Endothelial cell of umbilical vein (primary cell): ENCODE measurements at regions not wholly inside any gene's neighbourhood (a gene's known extent, or its start where the extent isn't known, plus 50 kb on each side); places are given as distances from the start of the nearest gene placed in this dataset.

ENCODE experiments used
- BruUV-seq: library from RNA; stranded (reverse); fragments of 400-500 nt; replicated peaks from 2 replicates; lab custom pipeline; 2021; lab: Mats Ljungman, UMichigan
- CTCF ChIA-PET: fragments of 300-600, 350-600 bp; sonication (Branson Sonifier 250); formaldehyde crosslinking; loops from one replicate; lab custom pipeline; 2021; ENCODE audit warnings: antibody characterized with exemption, inconsistent platforms; lab: Charles Lee
- POLR2A ChIA-PET: fragments of 300-600, 350-600 bp; sonication (Branson Sonifier 250); formaldehyde crosslinking; loops from one replicate; lab custom pipeline; 2021; ENCODE audit warnings: antibody characterized with exemption, inconsistent platforms; lab: Charles Lee
- DNase-seq: peaks from one replicate; pipeline ENCODE4 v3.0.0-alpha.2; 2011; ENCODE audit warnings: low read depth, low spot score
- FAIRE-seq: peaks from 2 replicates; lab custom pipeline; 2011; peaks lifted over from hg19 to GRCh38; lab: Jason Lieb, UNC
- H2AFZ ChIP-seq: 2 replicates; pipeline ENCODE4 v1.6.0; 2012; ENCODE audit warnings: low read depth, low read length, control low read depth, inconsistent platforms
- H3K27ac ChIP-seq: 2 replicates; pipeline ENCODE4 v1.5.1; 2011; ENCODE audit warnings: low read depth, mild to moderate bottlenecking, control low read depth, low read length, moderate library complexity; ENCODE audit not compliant: insufficient read depth
- H3K27me3 ChIP-seq, 2 experiments: 2 replicates each; pipeline versions ENCODE4 v1.6.0 to v1.6.1; 2011; ENCODE audit warnings: low read length in 2 of 2, mixed read lengths in 1 of 2; ENCODE audit not compliant: control insufficient read depth in 2 of 2, insufficient read depth in 2 of 2
- H3K36me3 ChIP-seq, 2 experiments: 2 replicates in 1 of 2; 3 replicates in 1 of 2; pipeline ENCODE4 v1.5.1; 2011; ENCODE audit warnings: low read length in 2 of 2, mild to moderate bottlenecking in 1 of 2, moderate library complexity in 1 of 2; ENCODE audit not compliant: control insufficient read depth in 2 of 2, insufficient read depth in 2 of 2; ENCODE audit errors: extremely low read depth in 1 of 2
- H3K4me1 ChIP-seq: 3 replicates; pipeline ENCODE4 v1.5.1; 2011; ENCODE audit warnings: mild to moderate bottlenecking, low read length; ENCODE audit not compliant: control insufficient read depth, insufficient read depth; ENCODE audit errors: extremely low read depth
- H3K4me2 ChIP-seq: 2 replicates; pipeline ENCODE4 v1.6.1; 2011; ENCODE audit warnings: low read length, control low read depth, mixed read lengths; ENCODE audit not compliant: insufficient read depth
- H3K4me3 ChIP-seq, 3 experiments: fragments of 200-600 bp in 1 of 3; sonication (generic), shearing (Covaris generic) in 1 of 3; replicated peaks in 1 of 3; 2 replicates each; pipeline ENCODE4 v1.5.1; 2011 to 2016; ENCODE audit warnings: control low read depth in 3 of 3, low read length in 3 of 3, mild to moderate bottlenecking in 2 of 3, inconsistent platforms in 1 of 3, low read depth in 1 of 3, moderate library complexity in 1 of 3; ENCODE audit not compliant: insufficient read depth in 1 of 3
- H3K79me2 ChIP-seq: 2 replicates; pipeline ENCODE4 v1.6.0; 2012; ENCODE audit warnings: low read length, inconsistent platforms; ENCODE audit not compliant: control insufficient read depth, insufficient read depth
- H3K9ac ChIP-seq: replicated peaks from 2 replicates; pipeline ENCODE3; 2011; ENCODE audit warnings: low read length, control low read depth; ENCODE audit not compliant: insufficient read depth; ENCODE audit errors: extremely low read depth
- H3K9me1 ChIP-seq: replicated peaks from 3 replicates; pipeline ENCODE4 v1.6.0; 2011; ENCODE audit warnings: mild to moderate bottlenecking, low read length; ENCODE audit not compliant: control insufficient read depth, insufficient read depth; ENCODE audit errors: extremely low read depth
- H3K9me3 ChIP-seq: replicated peaks from 2 replicates; pipeline ENCODE4 v1.5.1; 2012; ENCODE audit warnings: low read length, inconsistent platforms; ENCODE audit not compliant: control insufficient read depth, insufficient read depth
- H4K20me1 ChIP-seq: replicated peaks from 2 replicates; pipeline ENCODE3; 2011; ENCODE audit warnings: mild to moderate bottlenecking, low read length; ENCODE audit not compliant: control insufficient read depth, insufficient read depth; ENCODE audit errors: extremely low read depth
- CTCF ChIP-seq, 2 donors: IDR thresholded peaks; 1 replicate in 1 of 2; 2 replicates in 1 of 2; pipeline ENCODE4 v1.5.1; 2011; ENCODE audit warnings: low read length in 2 of 2, mild to moderate bottlenecking in 2 of 2, moderate library complexity in 2 of 2, control low read depth in 1 of 2, inconsistent platforms in 1 of 2, low read depth in 1 of 2; ENCODE audit not compliant: insufficient read depth in 1 of 2; ENCODE audit errors: extremely low read depth in 1 of 2
- EZH2 ChIP-seq: IDR thresholded peaks from 2 replicates; pipeline ENCODE4 v1.6.1; 2012; ENCODE audit warnings: borderline replicate concordance, low read depth, mild to moderate bottlenecking, moderate library complexity, low read length, inconsistent platforms; ENCODE audit not compliant: severe bottlenecking
- FOS ChIP-seq: IDR thresholded peaks from 2 replicates; pipeline ENCODE4 v1.6.1; 2011; ENCODE audit warnings: mild to moderate bottlenecking, low read length, moderate library complexity, borderline replicate concordance; ENCODE audit not compliant: insufficient read depth
- GATA2 ChIP-seq: IDR thresholded peaks from 2 replicates; pipeline ENCODE4 v1.7.0; 2011; ENCODE audit warnings: low read depth, mild to moderate bottlenecking, moderate library complexity, mixed read lengths, low read length; ENCODE audit not compliant: insufficient read length, insufficient read depth
- JUN ChIP-seq: IDR thresholded peaks from 2 replicates; pipeline ENCODE4 v1.6.1; 2011; ENCODE audit warnings: borderline replicate concordance, low read depth; ENCODE audit not compliant: insufficient read length, insufficient read depth
- MAX ChIP-seq: IDR thresholded peaks from 2 replicates; pipeline ENCODE4 v1.6.1; 2011; ENCODE audit not compliant: insufficient read depth, insufficient read length
- MYC ChIP-seq: IDR thresholded peaks from one replicate; pipeline ENCODE4 v1.6.1; 2011; ENCODE audit warnings: mild to moderate bottlenecking, low read depth, low read length
- POLR2A ChIP-seq: IDR thresholded peaks from 2 replicates; pipeline ENCODE4 v1.6.1; 2012; ENCODE audit warnings: low read depth, mild to moderate bottlenecking, control low read depth, low read length
- POLR2AphosphoS5 ChIP-seq: IDR thresholded peaks from 2 replicates; pipeline ENCODE4 v1.6.1; 2012; ENCODE audit warnings: low read depth, mild to moderate bottlenecking, control low read depth, low read length, moderate library complexity; ENCODE audit not compliant: insufficient read depth
- dilution Hi-C: fragments of 300-500 bp; cut with MboI; formaldehyde crosslinking; loops from one replicate; pipeline ENCODE4 v1.15.0; 2019; ENCODE audit warnings: low sequenced_read_pairs; ENCODE audit not compliant: extremely low pct_ligation_motif_present
- intact Hi-C: fragments of 100-400 bp; cut with micrococcal nuclease; formaldehyde crosslinking; loops from one replicate; pipeline ENCODE4 v1.10.0; 2022

- Histone ChIP-seq H3K9me3 (peaks cover 7% of the 10 kb centered on the region), H3K27me3 (no peaks in the 10 kb centered on the region), H2AFZ (no peak overlapping the region), H3K4me2 (no peak overlapping the region), H3K79me2 (no peaks in the 10 kb centered on the region), H3K9ac (no peak overlapping the region), H3K4me1 (no peaks in the 10 kb centered on the region), H3K9me1 (no peaks in the 10 kb centered on the region), H3K27ac (no peak overlapping the region), H3K36me3 (no peaks in the 10 kb centered on the region), H3K4me3 (no peak overlapping the region), H4K20me1 (no peaks in the 10 kb centered on the region)
- no peak for TF ChIP-seq MAX
- TF ChIP-seq POLR2AphosphoS5: no peak
- no peak for TF ChIP-seq GATA2
- TF ChIP-seq CTCF (IDR thresholded peaks at IDR 0.05; ENCODE audit: extremely low read depth in 1 of 2, insufficient read depth in 1 of 2, low read depth in 1 of 2, low read length in 2 of 2): no peak
- TF ChIP-seq FOS: no peak
- no peak for TF ChIP-seq JUN
- no peak for TF ChIP-seq EZH2
- TF ChIP-seq MYC: no peak
- no peak for TF ChIP-seq POLR2A
- DNase-seq (no peak), FAIRE-seq (no peak)
- no TSS peak for BruUV-seq
- CTCF ChIA-PET: no interaction called here
- POLR2A ChIA-PET: no interaction called here
- dilution Hi-C loops: no loop called here
- intact Hi-C loops: no loop called here
Observed at GRCh38 chr22:49240472-49240871, 587.2 kb downstream of the BRD1 start.
